Esophagus squamous epithelium (tissue), 4 donors: ENCODE measurements at regions not wholly inside any gene's neighbourhood (a gene's known extent, or its start where the extent isn't known, plus 50 kb on each side); places are given as distances from the start of the nearest gene placed in this dataset.

ENCODE experiments used
- CTCF ChIP-seq, 6 experiments: fragments of 450-650 bp in 4 of 6; fragments of 200-600 bp in 2 of 6; sonication (generic) in 2 of 6; IDR thresholded peaks; one replicate each; pipeline ENCODE4 v1.5.1; 2016 to 2019; ENCODE audit warnings: antibody characterized with exemption in 6 of 6, mild to moderate bottlenecking in 4 of 6, moderate library complexity in 4 of 6
- POLR2A ChIP-seq, 4 donors: fragments of 450-650 bp; IDR thresholded peaks; one replicate each; pipeline ENCODE4 v1.6.1; 2017; ENCODE audit warnings: antibody characterized with exemption in 4 of 4, mild to moderate bottlenecking in 4 of 4, moderate library complexity in 3 of 4

- no peak for TF ChIP-seq CTCF (IDR thresholded peaks at IDR 0.05)
- TF ChIP-seq POLR2A (IDR thresholded peaks at IDR 0.05): no peak
These were observed 338.8 kb downstream of the DNAJB9 start for GRCh38 chr7:108908456-108908855.
